ENCODE measurements at regions not wholly inside any gene's neighbourhood (a gene's known extent, or its start where the extent isn't known, plus 50 kb on each side); places are given as distances from the start of the nearest gene placed in this dataset.

GRCh38 chr1:184262109-184262508, 124.7 kb upstream of the C1orf21 start:
- Histone ChIP-seq H3K9me3 (no peaks in the 10 kb centered on the region), H3K4me1 (peaks cover 0 to 2% (median 0%) of the 10 kb centered on the region in 6 donors), H3K27me3 (replicated peaks in 1 of 7) (peaks cover 0 to 6% (median 0%) of the 10 kb centered on the region in 7 donors), H3K4me3 (no peak overlapping the region), H3K36me3 (no peaks in the 10 kb centered on the region), H3K27ac (no peak overlapping the region)
- intact Hi-C loops (cut with DNase I; ENCODE audit: low total_unique reads) = no loop called here
- no peak for TF ChIP-seq POLR2AphosphoS5 (IDR thresholded peaks at IDR 0.05)
- no peak for TF ChIP-seq CTCF (IDR thresholded peaks at IDR 0.05 in 8 of 11, conservative IDR thresholded peaks at IDR 0.05 in 3 of 11)
- no peak for TF ChIP-seq POLR2A (IDR thresholded peaks at IDR 0.05)
- no peak for DNase-seq

- intact Hi-C loops (cut with DNase I; ENCODE audit: low total_unique reads) = no loop called here
- Histone ChIP-seq H3K4me3 (no peak overlapping the region), H3K36me3 (no peaks in the 10 kb centered on the region), H3K27ac (peak overlapping the region in 7 of 8 donors; percentile 10 to 55 (median 31)), H3K27me3 (replicated peaks in 1 of 7) (no peaks in the 10 kb centered on the region), H3K9me3 (no peaks in the 10 kb centered on the region), H3K4me1 (no peaks in the 10 kb centered on the region)
- WGBS, 5 donors = 69 to 79% (median 75%) methylated on average over 4 of the region's 4 CpGs
- no peak for DNase-seq
- no peak for TF ChIP-seq POLR2A (IDR thresholded peaks at IDR 0.05)
- TF ChIP-seq CTCF (IDR thresholded peaks at IDR 0.05 in 8 of 11, conservative IDR thresholded peaks at IDR 0.05 in 3 of 11) = no peak
- TF ChIP-seq POLR2AphosphoS5 (IDR thresholded peaks at IDR 0.05) = no peak
Observed at GRCh38 chr1:184267747-184268146, 119.1 kb upstream of the C1orf21 start.

GRCh38 chr1:184270556-184270955, 116.3 kb upstream of the C1orf21 start:
- no peaks in the 10 kb centered on the region for H3K36me3 ChIP-seq
- WGBS, 5 donors = 75 to 85% (median 76%) methylated on average over 3 of the region's 3 CpGs
- H3K27me3 ChIP-seq (replicated peaks in 1 of 7) = no peaks in the 10 kb centered on the region
- intact Hi-C loops (cut with DNase I; ENCODE audit: low total_unique reads) = no loop called here
- H3K4me3 ChIP-seq = no peak overlapping the region
- peak overlapping the region in 3 of 8 donors; percentile 11 to 22 (median 13) for H3K27ac ChIP-seq
- H3K9me3 ChIP-seq = no peaks in the 10 kb centered on the region
- H3K4me1 ChIP-seq = no peaks in the 10 kb centered on the region
- no peak for DNase-seq
- TF ChIP-seq POLR2AphosphoS5 (IDR thresholded peaks at IDR 0.05) (no peak), CTCF (IDR thresholded peaks at IDR 0.05 in 8 of 11, conservative IDR thresholded peaks at IDR 0.05 in 3 of 11) (no peak), POLR2A (IDR thresholded peaks at IDR 0.05) (no peak)

- no peak for DNase-seq
- Histone ChIP-seq H3K4me3 (no peak overlapping the region), H3K36me3 (no peaks in the 10 kb centered on the region), H3K27me3 (replicated peaks in 1 of 7) (no peaks in the 10 kb centered on the region), H3K27ac (no peak overlapping the region), H3K9me3 (no peaks in the 10 kb centered on the region), H3K4me1 (no peaks in the 10 kb centered on the region)
- TF ChIP-seq POLR2AphosphoS5 (IDR thresholded peaks at IDR 0.05) = no peak
- TF ChIP-seq POLR2A (IDR thresholded peaks at IDR 0.05) = no peak
- TF ChIP-seq CTCF (IDR thresholded peaks at IDR 0.05 in 8 of 11, conservative IDR thresholded peaks at IDR 0.05 in 3 of 11) = no peak
- intact Hi-C loops (cut with DNase I; ENCODE audit: low total_unique reads) = no loop called here
- 67 to 84% (median 79%) methylated on average over 5 of the region's 5 CpGs for WGBS, 5 donors
Observed at GRCh38 chr1:184272175-184272866, 114.5 kb upstream of the C1orf21 start.

Measured in spleen (tissue), 11 donors.